ENCODE measurements at regions not wholly inside any gene's neighbourhood (a gene's known extent, or its start where the extent isn't known, plus 50 kb on each side); places are given as distances from the start of the nearest gene placed in this dataset.
"Not testable (repeated sequence)": the region's sequence is repeated elsewhere in the genome, so short reads cannot be mapped to it uniquely, and the experiment has no call there.

GRCh38 chr12:84463741-84464495 lies 448.7 kb downstream of the SLC6A15 start:
- H3K9me3 ChIP-seq: no peaks in the 10 kb centered on the region
- no peaks in the 10 kb centered on the region for H3K36me3 ChIP-seq (ENCODE audit: low read depth)
- no peak for DNase-seq
- intact Hi-C loops (cut with DNase I, micrococcal nuclease): no loop called here
- no peaks in the 10 kb centered on the region for H3K4me1 ChIP-seq (ENCODE audit: low read depth)
- H3K4me3 ChIP-seq: no peak overlapping the region
- no peak for ATAC-seq
- TF ChIP-seq CTCF (IDR thresholded peaks at IDR 0.05): no peak

- ATAC-seq: no peak
- no peak overlapping the region for H3K4me3 ChIP-seq
- no peaks in the 10 kb centered on the region for H3K36me3 ChIP-seq (ENCODE audit: low read depth)
- intact Hi-C loops (cut with DNase I, micrococcal nuclease): no loop called here
- no peak for TF ChIP-seq CTCF (IDR thresholded peaks at IDR 0.05)
- no peaks in the 10 kb centered on the region for H3K4me1 ChIP-seq (ENCODE audit: low read depth)
- H3K9me3 ChIP-seq: no peaks in the 10 kb centered on the region
- DNase-seq: no peak
Measured at GRCh38 chr12:84455598-84455997, 457.0 kb downstream of the SLC6A15 start.

GRCh38 chr12:84446478-84446877 lies 466.1 kb downstream of the SLC6A15 start:
- ATAC-seq; H3K36me3 ChIP-seq (ENCODE audit: low read depth); H3K4me3 ChIP-seq; H3K9me3 ChIP-seq; intact Hi-C loops (cut with DNase I, micrococcal nuclease); H3K4me1 ChIP-seq (ENCODE audit: low read depth); DNase-seq: not testable (repeated sequence)

- ATAC-seq (no peak), DNase-seq (no peak)
- Histone ChIP-seq H3K4me3 (no peak overlapping the region), H3K9me3 (no peaks in the 10 kb centered on the region), H3K36me3 (ENCODE audit: low read depth) (no peaks in the 10 kb centered on the region), H3K4me1 (ENCODE audit: low read depth) (no peaks in the 10 kb centered on the region)
- intact Hi-C loops (cut with DNase I, micrococcal nuclease): no loop called here
- TF ChIP-seq CTCF (IDR thresholded peaks at IDR 0.05): no peak
Measured at GRCh38 chr12:84436134-84436533, 476.5 kb downstream of the SLC6A15 start.

- no peak for DNase-seq
- intact Hi-C loops (cut with DNase I, micrococcal nuclease): no loop called here
Measured at GRCh38 chr12:84435682-84436081, 476.9 kb downstream of the SLC6A15 start.

GRCh38 chr12:84422340-84422739 lies 490.3 kb downstream of the SLC6A15 start:
- DNase-seq (no peak), ATAC-seq (no peak)
- Histone ChIP-seq H3K36me3 (ENCODE audit: low read depth) (no peaks in the 10 kb centered on the region), H3K4me1 (ENCODE audit: low read depth) (no peaks in the 10 kb centered on the region), H3K4me3 (no peak overlapping the region), H3K9me3 (no peaks in the 10 kb centered on the region)
- no peak for TF ChIP-seq CTCF (IDR thresholded peaks at IDR 0.05)
- intact Hi-C loops (cut with DNase I, micrococcal nuclease): no loop called here

More at GRCh38 chr12:84435682-84436081, 476.9 kb downstream of the SLC6A15 start:
- Histone ChIP-seq H3K9me3 (no peaks in the 10 kb centered on the region), H3K4me1 (ENCODE audit: low read depth) (no peaks in the 10 kb centered on the region), H3K4me3 (no peak overlapping the region), H3K36me3 (ENCODE audit: low read depth) (no peaks in the 10 kb centered on the region)
- ATAC-seq: no peak
- TF ChIP-seq CTCF (IDR thresholded peaks at IDR 0.05): no peak

All from mucosa of descending colon (tissue), 3 donors.